SK-N-SH (cell line): ENCODE measurements at regions not wholly inside any gene's neighbourhood (a gene's known extent, or its start where the extent isn't known, plus 50 kb on each side); places are given as distances from the start of the nearest gene placed in this dataset.

ENCODE experiments used
- CTCF ChIA-PET: fragments of 300-600, 350-600 bp; formaldehyde crosslinking; extraction: SDS; loops from one replicate; lab custom pipeline; 2021; lab: Yijun Ruan, JAX
- POLR2A ChIA-PET: fragments of 350-600 bp; sonication (Branson Sonifier 250); formaldehyde crosslinking; extraction: SDS; loops from one replicate; lab custom pipeline; 2020; ENCODE audit warnings: antibody characterized with exemption, inconsistent platforms; lab: Yijun Ruan, JAX
- DNase-seq: peaks from one replicate; pipeline ENCODE4 v3.0.0; 2012
- H2AFZ ChIP-seq: fragments of 200-600 bp; sonication (generic); 2 replicates; pipeline ENCODE4 v1.8.1; 2016; ENCODE audit warnings: antibody characterized with exemption, mild to moderate bottlenecking, low read depth
- H3F3A ChIP-seq: fragments of 200-600 bp; sonication (generic); replicated peaks from 2 replicates; pipeline ENCODE3; 2016; ENCODE audit warnings: antibody characterized with exemption, mild to moderate bottlenecking; ENCODE audit not compliant: insufficient read depth
- H3K27ac ChIP-seq, 2 experiments: fragments of 200-500 bp in 1 of 2; fragments of 200-600 bp in 1 of 2; sonication (Bioruptor generic) in 1 of 2; sonication (generic), shearing (Covaris generic) in 1 of 2; 2 replicates each; pipeline versions ENCODE4 v1.5.1 to v1.6.1; 2014 to 2016; ENCODE audit warnings: low read depth in 2 of 2, inconsistent platforms in 1 of 2, low read length in 1 of 2, mild to moderate bottlenecking in 1 of 2, mixed read lengths in 1 of 2
- H3K27me3 ChIP-seq: fragments of 200-600 bp; sonication (generic), shearing (Covaris generic); 2 replicates; pipeline ENCODE4 v1.6.1; 2016; ENCODE audit warnings: mixed run types; ENCODE audit not compliant: insufficient read depth
- H3K36me3 ChIP-seq, 2 experiments: fragments of 200-500 bp in 1 of 2; fragments of 200-600 bp in 1 of 2; sonication (Bioruptor generic) in 1 of 2; sonication (generic) in 1 of 2; replicated peaks in 1 of 2; 2 replicates each; pipeline versions ENCODE3 to v1.5.1; 2014 to 2016; ENCODE audit warnings: low read length in 1 of 2, mild to moderate bottlenecking in 1 of 2; ENCODE audit not compliant: insufficient read depth in 2 of 2, control insufficient read depth in 1 of 2
- H3K4me1 ChIP-seq, 2 experiments: fragments of 200-500 bp in 1 of 2; fragments of 200-600 bp in 1 of 2; sonication (Bioruptor generic) in 1 of 2; sonication (generic), shearing (Covaris generic) in 1 of 2; 2 replicates each; pipeline versions ENCODE4 v1.5.1 to v1.6.1; 2014 to 2016; ENCODE audit warnings: low read depth in 1 of 2, low read length in 1 of 2, mixed run types in 1 of 2; ENCODE audit not compliant: insufficient read depth in 2 of 2, control insufficient read depth in 1 of 2
- H3K4me2 ChIP-seq: fragments of 200-600 bp; sonication (generic), shearing (Covaris generic); 2 replicates; pipeline ENCODE4 v1.6.1; 2017; ENCODE audit warnings: mixed run types
- H3K4me3 ChIP-seq, 2 experiments: fragments of 200-500 bp in 1 of 2; fragments of 200-600 bp in 1 of 2; sonication (Bioruptor generic) in 1 of 2; sonication (generic), shearing (Covaris generic) in 1 of 2; 2 replicates each; pipeline versions ENCODE4 v1.5.1 to v1.8.1; 2014 to 2016; ENCODE audit warnings: low read depth in 2 of 2, inconsistent platforms in 1 of 2, low read length in 1 of 2, mild to moderate bottlenecking in 1 of 2, mixed read lengths in 1 of 2, moderate library complexity in 1 of 2
- H3K79me2 ChIP-seq: fragments of 200-600 bp; sonication (generic); 2 replicates; pipeline ENCODE4 v1.8.1; 2017; ENCODE audit warnings: mild to moderate bottlenecking; ENCODE audit not compliant: insufficient read depth
- H3K9ac ChIP-seq: fragments of 200-600 bp; sonication (generic); 2 replicates; pipeline ENCODE4 v1.6.1; 2017; ENCODE audit warnings: mixed run types
- H3K9me2 ChIP-seq: fragments of 200-600 bp; sonication (generic); 2 replicates; pipeline ENCODE4 v1.6.1; 2017; ENCODE audit warnings: mixed run types
- H3K9me3 ChIP-seq: fragments of 200-600 bp; sonication (generic); 2 replicates; pipeline ENCODE4 v1.6.1; 2017; ENCODE audit warnings: mixed run types, mild to moderate bottlenecking, moderate library complexity
- H4K20me1 ChIP-seq: fragments of 200-600 bp; sonication (generic); 2 replicates; pipeline ENCODE4 v1.6.1; 2017; ENCODE audit warnings: mild to moderate bottlenecking, mixed run types; ENCODE audit not compliant: insufficient read depth
- CHD2 ChIP-seq: fragments of 150-350 bp; IDR thresholded peaks from 2 replicates; pipeline ENCODE4 v1.6.1; 2018; ENCODE audit warnings: low read length; ENCODE audit not compliant: partially characterized antibody
- ELF1 ChIP-seq: IDR thresholded peaks from 2 replicates; pipeline ENCODE4 v1.4.0; 2012
- EP300 ChIP-seq, 2 experiments: IDR thresholded peaks; 2 replicates each; pipeline versions ENCODE4 v1.4.0 to v1.6.1; 2012; ENCODE audit warnings: borderline replicate concordance in 1 of 2, low read depth in 1 of 2, low read length in 1 of 2
- EZH2phosphoT487 ChIP-seq: fragments of 200-600 bp; sonication (generic); IDR thresholded peaks from 2 replicates; pipeline ENCODE4 v1.6.1; 2017; ENCODE audit warnings: low read depth, mixed run types, mild to moderate bottlenecking, antibody characterized with exemption, moderate library complexity, borderline replicate concordance
- FOSL2 ChIP-seq: IDR thresholded peaks from 2 replicates; pipeline ENCODE4 v1.4.0; 2012; ENCODE audit warnings: low read depth, mild to moderate bottlenecking, moderate library complexity, borderline replicate concordance
- FOXJ3 ChIP-seq: sonication (generic); formaldehyde crosslinking; IDR thresholded peaks from 2 replicates; pipeline ENCODE4 v1.5.1; 2020; ENCODE audit warnings: mild to moderate bottlenecking, missing genetic modification reagents
- FOXM1 ChIP-seq: IDR thresholded peaks from 2 replicates; pipeline ENCODE4 v1.4.0; 2012; ENCODE audit warnings: low read depth, mild to moderate bottlenecking
- GABPA ChIP-seq: IDR thresholded peaks from 2 replicates; pipeline ENCODE4 v1.4.0; 2012; ENCODE audit warnings: low read depth, mild to moderate bottlenecking
- GATA2 ChIP-seq: sonication (generic); formaldehyde crosslinking; IDR thresholded peaks from 2 replicates; pipeline ENCODE4 v1.5.0; 2020; ENCODE audit warnings: mild to moderate bottlenecking, missing genetic modification reagents
- IRF3 ChIP-seq: fragments of 150-350 bp; IDR thresholded peaks from 2 replicates; pipeline ENCODE4 v1.6.1; 2016; ENCODE audit warnings: mild to moderate bottlenecking, low read depth, low read length
- JUND ChIP-seq: IDR thresholded peaks from 2 replicates; pipeline ENCODE4 v1.4.0; 2012
- MAX ChIP-seq: IDR thresholded peaks from 2 replicates; pipeline ENCODE4 v1.4.0; 2012; ENCODE audit warnings: low read depth
- MEF2A ChIP-seq: IDR thresholded peaks from 2 replicates; pipeline ENCODE4 v1.4.0; 2012; ENCODE audit warnings: low read depth, borderline replicate concordance
- MXI1 ChIP-seq: IDR thresholded peaks from 2 replicates; pipeline ENCODE4 v1.6.1; 2012; ENCODE audit warnings: mild to moderate bottlenecking, low read depth, low read length, improper control_type of control experiment
- NFIC ChIP-seq: IDR thresholded peaks from 2 replicates; pipeline ENCODE4 v1.4.0; 2012; ENCODE audit warnings: borderline replicate concordance
- PBX3 ChIP-seq: IDR thresholded peaks from 2 replicates; pipeline ENCODE4; 2012
- POLR2AphosphoS5 ChIP-seq: IDR thresholded peaks from 2 replicates; pipeline ENCODE4 v1.6.1; 2012; ENCODE audit warnings: low read depth, low read length
- RCOR1 ChIP-seq: fragments of 150-350 bp; IDR thresholded peaks from 2 replicates; pipeline ENCODE4 v1.6.1; 2017; ENCODE audit warnings: antibody characterized with exemption, low read length
- SIN3A ChIP-seq: IDR thresholded peaks from 2 replicates; pipeline ENCODE4 v1.6.1; 2012; ENCODE audit warnings: low read depth, mild to moderate bottlenecking, low read length, moderate library complexity, borderline replicate concordance
- SMC3 ChIP-seq: IDR thresholded peaks from 2 replicates; pipeline ENCODE4 v1.6.1; 2012; ENCODE audit warnings: low read depth, low read length, improper control_type of control experiment
- TAF1 ChIP-seq: IDR thresholded peaks from 2 replicates; pipeline ENCODE4 v1.6.1; 2012; ENCODE audit warnings: low read depth, mild to moderate bottlenecking, low read length, moderate library complexity, borderline replicate concordance
- TCF12 ChIP-seq: IDR thresholded peaks from 2 replicates; pipeline ENCODE4 v1.4.0; 2012
- TEAD4 ChIP-seq: IDR thresholded peaks from 2 replicates; pipeline ENCODE4 v1.4.0; 2012; ENCODE audit warnings: mild to moderate bottlenecking, borderline replicate concordance; ENCODE audit not compliant: insufficient read depth
- YY1 ChIP-seq: IDR thresholded peaks from 2 replicates; pipeline ENCODE4 v1.4.0; 2012; ENCODE audit warnings: low read depth, mild to moderate bottlenecking
- ZBTB33 ChIP-seq: IDR thresholded peaks from 2 replicates; pipeline ENCODE4 v1.4.0; 2012; ENCODE audit warnings: low read depth, borderline replicate concordance
- WGBS: methylation state at CpG from one replicate; pipeline ENCODE4 v1.1.6; 2017; ENCODE audit warnings: low lambda C conversion rate; 5-methylcytosine and 5-hydroxymethylcytosine counted together

- Histone ChIP-seq H2AFZ (peak overlapping the region; percentile 47; the same call in 1 of the 2 replicates), H3K9me2 (no peaks in the 10 kb centered on the region), H3K36me3 (no peaks in the 10 kb centered on the region), H3K27ac (peak overlapping the region in 1 of 2 experiments; percentile 3; a peak in 2 of 4 replicates), H3K9ac (no peak overlapping the region), H3K4me3 (no peak overlapping the region), H3K4me1 (peaks cover 10 to 16% of the 10 kb centered on the region in 2 experiments; a peak in 3 of 4 replicates), H3K79me2 (no peaks in the 10 kb centered on the region; the same call in 1 of the 2 replicates), H3K27me3 (no peaks in the 10 kb centered on the region), H3F3A (no peaks in the 10 kb centered on the region), H3K9me3 (no peaks in the 10 kb centered on the region), H3K4me2 (no peak overlapping the region), H4K20me1 (no peaks in the 10 kb centered on the region)
- DNase-seq, result no peak
- POLR2A ChIA-PET, result no interaction called here
- no peak for TF ChIP-seq GABPA
- no peak for TF ChIP-seq SMC3
- TF ChIP-seq NFIC, result no peak
- no peak for TF ChIP-seq GATA2 (CRISPR knock-in tag)
- no peak for TF ChIP-seq TAF1
- no peak for TF ChIP-seq PBX3
- TF ChIP-seq YY1, result no peak
- TF ChIP-seq MEF2A, result no peak
- TF ChIP-seq IRF3, result no peak
- CTCF ChIA-PET, result no interaction called here
- WGBS, result 8% methylated on average over 1 of the region's 1 CpG
Observed at GRCh38 chr13:34179481-34179880, 361.5 kb downstream of the RFC3 start.

- H3K36me3 ChIP-seq, result no peaks in the 10 kb centered on the region
- H3K4me2 ChIP-seq, result no peak overlapping the region
- peak overlapping the region; percentile 47; the same call in 1 of the 2 replicates for H2AFZ ChIP-seq
- TF ChIP-seq TEAD4, result no peak
- no peak for TF ChIP-seq ZBTB33
- TF ChIP-seq FOXJ3 (CRISPR knock-in tag), result no peak
- no peak for TF ChIP-seq EZH2phosphoT487
- TF ChIP-seq JUND, result no peak
- TF ChIP-seq POLR2AphosphoS5, result no peak
- no peak for TF ChIP-seq NFIC
- no peak for TF ChIP-seq FOSL2
- no peak for TF ChIP-seq FOXM1
- no peak for TF ChIP-seq MXI1
- no peak for TF ChIP-seq TCF12
- no peak for TF ChIP-seq SIN3A
- TF ChIP-seq SMC3, result no peak
- TF ChIP-seq PBX3, result no peak
- no peak for TF ChIP-seq GATA2 (CRISPR knock-in tag)
- TF ChIP-seq CHD2, result no peak
- TF ChIP-seq RCOR1, result no peak
- TF ChIP-seq MAX, result no peak
- no peak for TF ChIP-seq EP300 (IDR thresholded peaks at IDR 0.05; ENCODE audit: borderline replicate concordance in 1 of 2, low read depth in 1 of 2, low read length in 1 of 2)
- no peak for TF ChIP-seq ELF1
- TF ChIP-seq, all 33 proteins: peak for 0
- peaks cover 10 to 16% of the 10 kb centered on the region in 2 experiments; a peak in 3 of 4 replicates for H3K4me1 ChIP-seq
- no peaks in the 10 kb centered on the region for H3F3A ChIP-seq
- DNase-seq, result no peak
- POLR2A ChIA-PET, result no interaction called here
- no peaks in the 10 kb centered on the region for H3K27me3 ChIP-seq
- no peak overlapping the region for H3K4me3 ChIP-seq
- no peaks in the 10 kb centered on the region for H3K9me3 ChIP-seq
- CTCF ChIA-PET, result no interaction called here
- no peaks in the 10 kb centered on the region for H3K9me2 ChIP-seq
- H4K20me1 ChIP-seq, result no peaks in the 10 kb centered on the region
- peak overlapping the region in 1 of 2 experiments; percentile 3; a peak in 1 of 4 replicates for H3K27ac ChIP-seq
- H3K79me2 ChIP-seq, result no peaks in the 10 kb centered on the region; the same call in 1 of the 2 replicates
- 94% methylated on average over 2 of the region's 2 CpGs for WGBS
- H3K9ac ChIP-seq, result no peak overlapping the region
Observed at GRCh38 chr13:34179927-34180326, 362.0 kb downstream of the RFC3 start.
